ENCODE measurements at regions not wholly inside any gene's neighbourhood (a gene's known extent, or its start where the extent isn't known, plus 50 kb on each side); places are given as distances from the start of the nearest gene placed in this dataset.

DNA sequence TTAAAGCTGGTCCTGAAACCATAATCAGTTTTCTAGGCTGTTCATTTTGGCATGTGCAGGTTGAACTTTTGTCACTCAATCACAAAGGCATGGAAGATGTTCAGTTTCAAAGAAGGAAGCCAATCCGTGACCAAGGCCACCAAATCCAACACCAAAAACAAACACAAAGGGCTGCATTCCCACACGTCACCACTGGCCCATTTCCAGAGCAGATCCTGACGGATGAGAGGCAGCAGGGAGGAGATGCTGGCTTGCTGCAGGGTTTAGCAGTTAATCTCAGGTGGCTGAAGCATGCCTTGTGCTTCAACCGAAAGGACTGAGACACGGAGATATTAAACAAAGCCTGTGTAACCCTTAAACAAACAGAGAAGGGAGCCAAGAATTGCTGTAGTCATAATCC, 191.9 kb upstream of the CTAGE1 start:
- no peak for TF ChIP-seq EZH2 (IDR thresholded peaks at IDR 0.05; ENCODE audit: borderline replicate concordance, low read length)
- TF ChIP-seq, protein P1, sequence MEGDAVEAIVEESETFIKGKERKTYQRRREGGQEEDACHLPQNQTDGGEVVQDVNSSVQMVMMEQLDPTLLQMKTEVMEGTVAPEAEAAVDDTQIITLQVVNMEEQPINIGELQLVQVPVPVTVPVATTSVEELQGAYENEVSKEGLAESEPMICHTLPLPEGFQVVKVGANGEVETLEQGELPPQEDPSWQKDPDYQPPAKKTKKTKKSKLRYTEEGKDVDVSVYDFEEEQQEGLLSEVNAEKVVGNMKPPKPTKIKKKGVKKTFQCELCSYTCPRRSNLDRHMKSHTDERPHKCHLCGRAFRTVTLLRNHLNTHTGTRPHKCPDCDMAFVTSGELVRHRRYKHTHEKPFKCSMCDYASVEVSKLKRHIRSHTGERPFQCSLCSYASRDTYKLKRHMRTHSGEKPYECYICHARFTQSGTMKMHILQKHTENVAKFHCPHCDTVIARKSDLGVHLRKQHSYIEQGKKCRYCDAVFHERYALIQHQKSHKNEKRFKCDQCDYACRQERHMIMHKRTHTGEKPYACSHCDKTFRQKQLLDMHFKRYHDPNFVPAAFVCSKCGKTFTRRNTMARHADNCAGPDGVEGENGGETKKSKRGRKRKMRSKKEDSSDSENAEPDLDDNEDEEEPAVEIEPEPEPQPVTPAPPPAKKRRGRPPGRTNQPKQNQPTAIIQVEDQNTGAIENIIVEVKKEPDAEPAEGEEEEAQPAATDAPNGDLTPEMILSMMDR (IDR thresholded peaks at IDR 0.05; ENCODE audit: low read length), result no peak
- no peak overlapping the region for H3K4me2 ChIP-seq (ENCODE audit: low read length)
- no peaks in the 10 kb centered on the region for H3K79me2 ChIP-seq (ENCODE audit: insufficient read depth, low read length)
- no peaks in the 10 kb centered on the region for H3F3A ChIP-seq (ENCODE audit: insufficient read depth, low read length)
- H2AFZ ChIP-seq (ENCODE audit: low read length), result no peak overlapping the region
- H3K27me3 ChIP-seq (ENCODE audit: insufficient read depth, low read length), result no peaks in the 10 kb centered on the region
- H3K9ac ChIP-seq (ENCODE audit: low read length), result no peak overlapping the region
- no peaks in the 10 kb centered on the region for H3K36me3 ChIP-seq (ENCODE audit: insufficient read depth, low read length)
- H3K4me3 ChIP-seq (ENCODE audit: low read depth, low read length, poor library complexity, severe bottlenecking), result no peak overlapping the region
- no peak overlapping the region for H3K27ac ChIP-seq (ENCODE audit: low read depth, low read length, poor library complexity, severe bottlenecking)
- no peaks in the 10 kb centered on the region for H3K4me1 ChIP-seq (ENCODE audit: insufficient read depth, low read length, severe bottlenecking)
- H4K20me1 ChIP-seq (ENCODE audit: insufficient read depth, low read length), result no peaks in the 10 kb centered on the region
- H3K9me2 ChIP-seq (ENCODE audit: low read depth, low read length), result no peaks in the 10 kb centered on the region
- H3K9me3 ChIP-seq (ENCODE audit: low read length), result no peaks in the 10 kb centered on the region

DNA sequence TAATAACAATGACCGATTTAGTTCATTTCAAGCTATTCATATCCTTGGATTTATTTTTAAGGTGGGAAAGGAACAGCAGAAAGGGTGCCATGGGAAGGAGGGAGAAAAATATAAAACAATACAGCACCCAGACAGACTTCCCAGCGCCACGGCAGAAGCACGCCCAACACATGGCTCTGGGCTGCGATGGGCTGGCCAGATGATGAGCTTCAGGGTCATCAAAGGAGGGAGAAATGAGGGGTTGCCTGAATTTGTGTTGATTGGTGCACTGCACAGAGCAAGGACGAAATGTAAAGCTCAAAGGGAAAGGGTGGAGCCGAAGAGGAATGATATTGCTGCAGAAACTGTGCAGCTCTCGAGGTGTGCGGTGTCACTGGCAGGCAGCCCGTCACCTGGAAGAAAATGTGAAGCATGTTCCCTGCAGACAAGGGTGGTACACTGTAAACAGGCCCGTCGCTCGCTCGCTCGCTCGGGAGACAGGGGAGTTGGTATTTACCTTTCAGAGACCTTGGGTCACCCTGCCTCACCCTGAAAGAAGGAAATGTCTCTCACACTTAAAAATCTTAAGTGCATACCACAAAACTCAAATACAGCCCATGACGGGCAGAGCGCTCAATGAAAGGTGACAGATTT, 195.5 kb upstream of the CTAGE1 start:
- no peak overlapping the region for H2AFZ ChIP-seq (ENCODE audit: low read length)
- H3K9ac ChIP-seq (ENCODE audit: low read length), result no peak overlapping the region
- H3K27ac ChIP-seq (ENCODE audit: low read depth, low read length, poor library complexity, severe bottlenecking), result no peak overlapping the region
- no peaks in the 10 kb centered on the region for H3K9me2 ChIP-seq (ENCODE audit: low read depth, low read length)
- no peaks in the 10 kb centered on the region for H3K9me3 ChIP-seq (ENCODE audit: low read length)
- H3K27me3 ChIP-seq (ENCODE audit: insufficient read depth, low read length), result no peaks in the 10 kb centered on the region
- H3K79me2 ChIP-seq (ENCODE audit: insufficient read depth, low read length), result no peaks in the 10 kb centered on the region
- TF ChIP-seq, protein P1 (IDR thresholded peaks at IDR 0.05; ENCODE audit: low read length), result no peak
- TF ChIP-seq EZH2 (IDR thresholded peaks at IDR 0.05; ENCODE audit: borderline replicate concordance, low read length), result no peak
- no peaks in the 10 kb centered on the region for H3K36me3 ChIP-seq (ENCODE audit: insufficient read depth, low read length)
- H4K20me1 ChIP-seq (ENCODE audit: insufficient read depth, low read length), result no peaks in the 10 kb centered on the region
- no peak overlapping the region for H3K4me3 ChIP-seq (ENCODE audit: low read depth, low read length, poor library complexity, severe bottlenecking)
- no peaks in the 10 kb centered on the region for H3K4me1 ChIP-seq (ENCODE audit: insufficient read depth, low read length, severe bottlenecking)
- no peak overlapping the region for H3K4me2 ChIP-seq (ENCODE audit: low read length)
- H3F3A ChIP-seq (ENCODE audit: insufficient read depth, low read length), result no peaks in the 10 kb centered on the region

DNA sequence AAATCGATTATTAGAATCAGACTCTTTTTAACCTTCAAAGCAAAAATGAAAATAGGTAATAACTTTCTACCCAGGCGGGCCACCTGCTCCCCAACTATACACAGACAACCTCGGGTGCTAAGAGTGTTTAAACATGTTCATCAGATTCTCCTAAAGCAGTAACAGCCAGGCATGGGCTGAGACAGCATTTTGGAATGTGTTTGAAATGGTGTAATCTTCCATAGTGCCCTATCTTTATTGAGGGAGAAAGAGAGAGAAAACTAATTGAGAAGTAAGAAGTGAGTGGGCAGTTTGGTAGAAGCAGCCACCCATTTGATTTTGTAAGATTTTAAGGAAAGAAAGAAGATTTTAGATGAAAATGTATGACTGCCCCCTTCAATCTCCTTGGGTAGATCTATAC, 196.1 kb upstream of the CTAGE1 start:
- Histone ChIP-seq H3K36me3 (ENCODE audit: insufficient read depth, low read length) (no peaks in the 10 kb centered on the region), H3K4me2 (ENCODE audit: low read length) (no peak overlapping the region), H2AFZ (ENCODE audit: low read length) (no peak overlapping the region), H3K79me2 (ENCODE audit: insufficient read depth, low read length) (no peaks in the 10 kb centered on the region), H3K27ac (ENCODE audit: low read depth, low read length, poor library complexity, severe bottlenecking) (no peak overlapping the region), H3K27me3 (ENCODE audit: insufficient read depth, low read length) (no peaks in the 10 kb centered on the region), H3K4me1 (ENCODE audit: insufficient read depth, low read length, severe bottlenecking) (no peaks in the 10 kb centered on the region), H3K9me3 (ENCODE audit: low read length) (no peaks in the 10 kb centered on the region), H3K9me2 (ENCODE audit: low read depth, low read length) (no peaks in the 10 kb centered on the region), H3F3A (ENCODE audit: insufficient read depth, low read length) (no peaks in the 10 kb centered on the region), H4K20me1 (ENCODE audit: insufficient read depth, low read length) (no peaks in the 10 kb centered on the region), H3K9ac (ENCODE audit: low read length) (no peak overlapping the region), H3K4me3 (ENCODE audit: low read depth, low read length, poor library complexity, severe bottlenecking) (no peak overlapping the region)
- TF ChIP-seq, protein P1 (IDR thresholded peaks at IDR 0.05; ENCODE audit: low read length), result no peak
- TF ChIP-seq EZH2 (IDR thresholded peaks at IDR 0.05; ENCODE audit: borderline replicate concordance, low read length), result no peak
